Panc1 (cell line): ENCODE measurements at regions not wholly inside any gene's neighbourhood (a gene's known extent, or its start where the extent isn't known, plus 50 kb on each side); places are given as distances from the start of the nearest gene placed in this dataset.

Source experiments
- CTCF ChIP-seq: fragments of 450-650 bp; IDR thresholded peaks from 2 replicates; pipeline ENCODE4 v1.5.1; 2017; ENCODE audit warnings: mild to moderate bottlenecking
- POLR2AphosphoS5 ChIP-seq: IDR thresholded peaks from 2 replicates; pipeline ENCODE4 v1.6.1; 2012; ENCODE audit warnings: mild to moderate bottlenecking, low read depth, low read length, moderate library complexity
- REST ChIP-seq, 2 experiments: IDR thresholded peaks; 2 replicates each; pipeline ENCODE4 v1.6.1; 2011 to 2012; ENCODE audit warnings: low read depth in 2 of 2, control low read depth in 1 of 2, low read length in 1 of 2, mild to moderate bottlenecking in 1 of 2, moderate library complexity in 1 of 2; ENCODE audit not compliant: insufficient read depth in 1 of 2

- no peak for TF ChIP-seq POLR2AphosphoS5
- TF ChIP-seq REST (IDR thresholded peaks at IDR 0.05; ENCODE audit: insufficient read depth in 1 of 2, low read depth in 2 of 2, low read length in 1 of 2): no peak
- TF ChIP-seq CTCF: no peak
Measured at GRCh38 chr21:16911166-16911607, 601.7 kb upstream of the CXADR start.
